Caco-2 (cell line): ENCODE measurements at regions not wholly inside any gene's neighbourhood (a gene's known extent, or its start where the extent isn't known, plus 50 kb on each side); places are given as distances from the start of the nearest gene placed in this dataset.

Experiments used
- BruUV-seq: library from RNA; stranded (reverse); fragments of 400-500 nt; replicated peaks from 2 replicates; lab custom pipeline; 2021; lab: Mats Ljungman, UMichigan
- CTCF ChIA-PET: fragments of 300-600 bp; sonication (Branson Sonifier 250); formaldehyde crosslinking; loops from one replicate; lab custom pipeline; 2022; ENCODE audit warnings: antibody characterized with exemption; lab: Charles Lee
- POLR2A ChIA-PET: fragments of 300-600 bp; sonication (Branson Sonifier 250); formaldehyde crosslinking; loops from one replicate; lab custom pipeline; 2022; ENCODE audit warnings: antibody characterized with exemption; lab: Charles Lee
- DNase-seq, 2 experiments: peaks; one replicate each; pipeline versions ENCODE4 v3.0.0 to v3.0.0-alpha.2; 2020 to 2022
- H3K27me3 ChIP-seq: replicated peaks from 2 replicates; pipeline ENCODE4 v1.6.0; 2011; ENCODE audit warnings: low read length; ENCODE audit not compliant: control insufficient read depth, insufficient read depth
- H3K36me3 ChIP-seq: 2 replicates; pipeline ENCODE4 v1.5.1; 2011; ENCODE audit warnings: low read length; ENCODE audit not compliant: control insufficient read depth, insufficient read depth
- H3K4me1 ChIP-seq: fragments of 250-450 bp; sonication (Bioruptor Pico); 2 replicates; pipeline ENCODE4 v1.5.1; 2020; ENCODE audit warnings: mild to moderate bottlenecking
- H3K4me3 ChIP-seq: 2 replicates; pipeline ENCODE4 v1.5.1; 2011; ENCODE audit warnings: low read depth, mild to moderate bottlenecking, control low read depth, low read length
- H3K9me3 ChIP-seq: fragments of 250-450 bp; sonication (Bioruptor Pico); 2 replicates; pipeline ENCODE4 v1.5.1; 2020; ENCODE audit warnings: mild to moderate bottlenecking, moderate library complexity
- H3K27ac Mint-ChIP-seq: one replicate; pipeline ENCODE4 v1.8.0; 2022; ENCODE audit warnings: mixed read lengths; ENCODE audit not compliant: unreplicated experiment
- H3K27me3 Mint-ChIP-seq: one replicate; pipeline ENCODE4 v1.8.0; 2022; ENCODE audit warnings: mixed read lengths; ENCODE audit not compliant: insufficient read depth, unreplicated experiment
- H3K36me3 Mint-ChIP-seq: one replicate; pipeline ENCODE4 v1.8.0; 2022; ENCODE audit warnings: mild to moderate bottlenecking, mixed read lengths; ENCODE audit not compliant: insufficient read depth, unreplicated experiment
- H3K4me1 Mint-ChIP-seq: one replicate; pipeline ENCODE4 v1.8.0; 2022; ENCODE audit warnings: low read depth, mixed read lengths; ENCODE audit not compliant: unreplicated experiment
- H3K4me3 Mint-ChIP-seq: one replicate; pipeline ENCODE4 v1.8.0; 2022; ENCODE audit warnings: mild to moderate bottlenecking, moderate library complexity, mixed read lengths; ENCODE audit not compliant: unreplicated experiment
- H3K9me3 Mint-ChIP-seq: one replicate; pipeline ENCODE4 v1.8.0; 2022; ENCODE audit warnings: mixed read lengths; ENCODE audit not compliant: unreplicated experiment
- intact Hi-C: fragments of 100-400 bp; cut with micrococcal nuclease; formaldehyde crosslinking; loops from one replicate; pipeline ENCODE4 v1.10.0; 2022; ENCODE audit not compliant: unreplicated experiment
- TF ChIP-seq, protein P1 (sequence below), 2 experiments: fragments of 200-600 bp in 1 of 2; IDR thresholded peaks; 1 replicate in 1 of 2; 2 replicates in 1 of 2; pipeline versions ENCODE4 v1.5.1 to v1.8.0; 2011 to 2022; ENCODE audit warnings: antibody characterized with exemption in 1 of 2, control low read depth in 1 of 2, inconsistent platforms in 1 of 2, low read depth in 1 of 2, low read length in 1 of 2, mild to moderate bottlenecking in 1 of 2, moderate library complexity in 1 of 2; ENCODE audit not compliant: insufficient read depth in 1 of 2, severe bottlenecking in 1 of 2, unreplicated experiment in 1 of 2

DNA sequence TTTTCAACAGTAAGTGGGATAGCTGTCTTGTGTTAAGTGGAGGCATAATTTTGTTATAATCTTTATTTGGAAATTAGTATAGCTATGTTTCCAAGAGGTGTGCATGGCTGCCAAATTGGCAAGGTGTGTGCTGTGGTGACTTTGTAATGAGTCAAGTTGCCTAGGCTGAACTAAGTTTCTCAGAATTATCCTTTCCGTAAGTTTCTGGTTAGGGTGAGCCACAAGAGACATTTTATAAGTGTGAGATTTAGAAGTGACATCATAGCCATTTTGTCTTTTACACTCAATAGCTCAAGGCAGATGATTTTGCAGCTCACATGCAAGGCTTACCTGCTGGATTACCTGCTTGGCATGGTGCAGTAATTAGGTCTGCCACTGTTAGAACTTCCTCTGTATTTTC, 90.3 kb downstream of the C11orf87 start:
- no peaks in the 10 kb centered on the region for H3K4me1 Mint-ChIP-seq
- intact Hi-C loops: no loop called here
- Histone ChIP-seq H3K36me3 (no peaks in the 10 kb centered on the region), H3K4me1 (no peaks in the 10 kb centered on the region), H3K27me3 (no peaks in the 10 kb centered on the region), H3K9me3 (no peaks in the 10 kb centered on the region), H3K4me3 (no peak overlapping the region)
- no TSS peak for BruUV-seq
- TF ChIP-seq, protein P1, sequence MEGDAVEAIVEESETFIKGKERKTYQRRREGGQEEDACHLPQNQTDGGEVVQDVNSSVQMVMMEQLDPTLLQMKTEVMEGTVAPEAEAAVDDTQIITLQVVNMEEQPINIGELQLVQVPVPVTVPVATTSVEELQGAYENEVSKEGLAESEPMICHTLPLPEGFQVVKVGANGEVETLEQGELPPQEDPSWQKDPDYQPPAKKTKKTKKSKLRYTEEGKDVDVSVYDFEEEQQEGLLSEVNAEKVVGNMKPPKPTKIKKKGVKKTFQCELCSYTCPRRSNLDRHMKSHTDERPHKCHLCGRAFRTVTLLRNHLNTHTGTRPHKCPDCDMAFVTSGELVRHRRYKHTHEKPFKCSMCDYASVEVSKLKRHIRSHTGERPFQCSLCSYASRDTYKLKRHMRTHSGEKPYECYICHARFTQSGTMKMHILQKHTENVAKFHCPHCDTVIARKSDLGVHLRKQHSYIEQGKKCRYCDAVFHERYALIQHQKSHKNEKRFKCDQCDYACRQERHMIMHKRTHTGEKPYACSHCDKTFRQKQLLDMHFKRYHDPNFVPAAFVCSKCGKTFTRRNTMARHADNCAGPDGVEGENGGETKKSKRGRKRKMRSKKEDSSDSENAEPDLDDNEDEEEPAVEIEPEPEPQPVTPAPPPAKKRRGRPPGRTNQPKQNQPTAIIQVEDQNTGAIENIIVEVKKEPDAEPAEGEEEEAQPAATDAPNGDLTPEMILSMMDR (IDR thresholded peaks at IDR 0.05; ENCODE audit: insufficient read depth in 1 of 2, low read depth in 1 of 2, low read length in 1 of 2, severe bottlenecking in 1 of 2, unreplicated experiment in 1 of 2): no peak
- H3K9me3 Mint-ChIP-seq: no peaks in the 10 kb centered on the region
- no peak overlapping the region for H3K4me3 Mint-ChIP-seq
- ChIA-PET CTCF (no interaction called here), POLR2A (no interaction called here)
- no peak overlapping the region for H3K27ac Mint-ChIP-seq
- H3K36me3 Mint-ChIP-seq: no peaks in the 10 kb centered on the region
- no peak for DNase-seq
- peaks cover 21% of the 10 kb centered on the region for H3K27me3 Mint-ChIP-seq

DNA sequence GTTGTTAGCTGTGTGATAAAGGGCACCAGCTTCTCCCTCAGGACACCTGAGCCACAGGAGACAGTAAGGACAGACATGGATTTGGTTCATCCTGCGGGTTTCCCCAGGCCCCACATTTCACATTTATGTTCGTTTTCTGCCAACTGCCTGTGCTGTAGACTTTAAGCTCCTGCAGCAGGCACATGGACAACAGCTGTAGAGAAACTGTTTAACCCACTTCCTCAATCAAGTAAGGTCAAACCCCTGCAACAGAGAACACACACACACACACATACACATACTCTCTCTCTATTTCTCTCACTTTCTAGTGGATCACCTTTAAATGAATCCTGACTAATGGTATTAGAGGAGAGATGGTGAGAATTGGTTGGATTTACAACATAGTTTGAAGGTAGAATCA, 90.7 kb downstream of the C11orf87 start:
- H3K27me3 ChIP-seq: no peaks in the 10 kb centered on the region
- TF ChIP-seq, protein P1 (IDR thresholded peaks at IDR 0.05; ENCODE audit: insufficient read depth in 1 of 2, low read depth in 1 of 2, low read length in 1 of 2, severe bottlenecking in 1 of 2, unreplicated experiment in 1 of 2): no peak
- H3K27ac Mint-ChIP-seq: no peak overlapping the region
- H3K36me3 ChIP-seq: no peaks in the 10 kb centered on the region
- ChIA-PET CTCF (no interaction called here), POLR2A (no interaction called here)
- H3K9me3 Mint-ChIP-seq: no peaks in the 10 kb centered on the region
- no peaks in the 10 kb centered on the region for H3K4me1 ChIP-seq
- no peak overlapping the region for H3K4me3 ChIP-seq
- BruUV-seq: no TSS peak
- H3K27me3 Mint-ChIP-seq: peaks cover 21% of the 10 kb centered on the region
- DNase-seq: no peak
- no peaks in the 10 kb centered on the region for H3K9me3 ChIP-seq
- no peaks in the 10 kb centered on the region for H3K4me1 Mint-ChIP-seq
- no peaks in the 10 kb centered on the region for H3K36me3 Mint-ChIP-seq
- intact Hi-C loops: no loop called here
- H3K4me3 Mint-ChIP-seq: no peak overlapping the region

DNA sequence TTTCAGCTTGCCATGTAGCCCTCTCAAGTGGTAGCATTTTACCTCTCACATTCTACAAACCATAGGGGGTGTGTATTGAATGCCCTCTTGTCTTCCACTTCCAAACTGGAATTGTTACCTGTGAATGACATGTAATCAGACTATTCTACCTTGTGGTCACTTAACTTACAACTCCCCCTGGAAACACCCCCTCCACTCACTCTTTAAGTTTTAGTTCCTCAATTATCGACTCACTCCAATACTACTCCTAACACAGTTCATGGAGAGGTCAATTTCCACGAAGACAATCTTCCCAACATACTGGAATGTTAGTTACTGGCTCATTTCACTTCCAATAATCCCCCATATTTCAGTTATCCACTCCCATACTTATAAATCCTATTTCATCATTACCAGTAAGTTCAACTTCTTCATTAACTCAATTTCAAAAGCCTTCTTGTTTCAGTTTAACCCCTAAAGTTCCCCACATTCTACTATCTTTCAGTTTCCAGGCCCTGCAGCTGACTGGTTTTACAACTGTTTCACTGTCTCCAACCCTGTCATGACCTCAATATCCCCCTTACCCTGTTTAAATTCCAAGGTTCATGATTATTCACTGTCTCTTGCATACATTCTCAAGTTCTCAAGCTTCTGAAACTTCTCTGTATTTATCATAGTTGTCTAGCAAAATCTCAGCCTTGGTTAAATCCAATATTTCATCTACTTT, 92.5 kb downstream of the C11orf87 start:
- ChIA-PET CTCF (no interaction called here), POLR2A (interaction anchor here (0.7 kb wide), 1 partner anchor 840 kb away, joined by 4 read pairs; no protein-coding TSS in a partner anchor)
- Mint-ChIP-seq H3K9me3 (no peaks in the 10 kb centered on the region), H3K36me3 (no peaks in the 10 kb centered on the region), H3K27ac (no peak overlapping the region), H3K4me1 (no peaks in the 10 kb centered on the region), H3K4me3 (no peak overlapping the region), H3K27me3 (peaks cover 19% of the 10 kb centered on the region)
- H3K9me3 ChIP-seq: no peaks in the 10 kb centered on the region
- TF ChIP-seq, protein P1 (IDR thresholded peaks at IDR 0.05; ENCODE audit: insufficient read depth in 1 of 2, low read depth in 1 of 2, low read length in 1 of 2, severe bottlenecking in 1 of 2, unreplicated experiment in 1 of 2): no peak
- DNase-seq: no peak
- intact Hi-C loops: no loop called here
- H3K4me3 ChIP-seq: no peak overlapping the region
- H3K4me1 ChIP-seq: no peaks in the 10 kb centered on the region
- no peaks in the 10 kb centered on the region for H3K27me3 ChIP-seq
- H3K36me3 ChIP-seq: no peaks in the 10 kb centered on the region
- BruUV-seq: no TSS peak
